Activated naive CD4-positive, alpha-beta T cell treated with anti-CD3 and anti-CD28 coated beads, Interleukin-2, amount 50 U/mL, for 72 hours (primary cell): ENCODE measurements at regions not wholly inside any gene's neighbourhood (a gene's known extent, or its start where the extent isn't known, plus 50 kb on each side); places are given as distances from the start of the nearest gene placed in this dataset.
"Not testable (repeated sequence)": the region's sequence is repeated elsewhere in the genome, so short reads cannot be mapped to it uniquely, and the experiment has no call there.

Source experiments
- ATAC-seq, 2 donors: fragments of 150-1000 bp; cut with Tn5 transposase; 2 replicates each; pipeline ENCODE4 v1.10.0; 2021; ENCODE audit warnings: mild to moderate bottlenecking in 2 of 2, moderate library complexity in 2 of 2
- DNase-seq, 2 donors: peaks; one replicate each; pipeline ENCODE4 v3.0.0; 2021 to 2022; ENCODE audit warnings: low spot score in 2 of 2
- H3K27ac Mint-ChIP-seq, 2 donors: one replicate each; pipeline ENCODE4 v1.8.0; 2022; ENCODE audit warnings: mild to moderate bottlenecking in 2 of 2, mixed read lengths in 2 of 2
- H3K36me3 Mint-ChIP-seq, 2 donors: one replicate each; pipeline ENCODE4 v1.8.0; 2022; ENCODE audit warnings: mixed read lengths in 2 of 2
- H3K9me3 Mint-ChIP-seq, 2 donors: one replicate each; pipeline ENCODE4 v1.8.0; 2022; ENCODE audit warnings: mixed read lengths in 2 of 2

DNA sequence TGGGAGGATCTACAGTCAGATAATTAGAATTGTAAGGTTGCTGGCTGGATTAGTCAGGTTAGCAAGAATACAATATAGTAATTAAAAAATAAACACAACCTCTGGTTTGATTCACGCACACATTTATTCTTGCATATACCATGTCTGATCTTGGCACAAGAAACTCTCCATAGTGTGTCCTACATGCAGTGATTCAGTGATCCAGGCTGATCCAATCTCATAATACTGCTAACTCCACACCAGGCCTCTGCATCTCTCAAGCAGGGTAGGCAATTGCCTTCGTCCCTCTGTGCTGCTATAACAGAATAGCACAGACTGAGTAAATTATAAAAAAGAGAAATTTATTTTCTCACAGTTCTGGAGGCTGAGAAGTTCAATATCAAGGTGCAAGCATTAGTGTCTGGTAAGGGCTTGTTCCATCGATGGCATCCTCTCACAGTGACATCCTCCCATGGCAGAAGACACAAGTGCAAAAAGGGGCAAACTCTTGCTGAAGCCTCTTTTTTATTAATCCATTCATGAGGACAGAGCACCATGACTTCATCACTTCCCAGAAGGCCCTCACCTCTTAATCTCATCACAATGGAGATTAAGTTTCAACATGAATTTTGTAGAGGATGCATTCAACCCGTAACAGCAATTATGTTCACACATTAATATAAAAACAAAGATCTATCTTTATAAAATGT lies 741.0 kb upstream of the NCAM2 start:
- peaks cover 4 to 5% of the 10 kb centered on the region in 2 donors for H3K9me3 Mint-ChIP-seq
- no peak for ATAC-seq
- DNase-seq = no peak
- H3K27ac Mint-ChIP-seq = no peak overlapping the region
- no peaks in the 10 kb centered on the region for H3K36me3 Mint-ChIP-seq

- ATAC-seq (no peak), DNase-seq (no peak)
- H3K27ac Mint-ChIP-seq = no peak overlapping the region
- H3K9me3 Mint-ChIP-seq = peaks cover 4 to 5% of the 10 kb centered on the region in 2 donors
- no peaks in the 10 kb centered on the region for H3K36me3 Mint-ChIP-seq
Measured at GRCh38 chr21:20258542-20258941, 739.7 kb upstream of the NCAM2 start.

DNA sequence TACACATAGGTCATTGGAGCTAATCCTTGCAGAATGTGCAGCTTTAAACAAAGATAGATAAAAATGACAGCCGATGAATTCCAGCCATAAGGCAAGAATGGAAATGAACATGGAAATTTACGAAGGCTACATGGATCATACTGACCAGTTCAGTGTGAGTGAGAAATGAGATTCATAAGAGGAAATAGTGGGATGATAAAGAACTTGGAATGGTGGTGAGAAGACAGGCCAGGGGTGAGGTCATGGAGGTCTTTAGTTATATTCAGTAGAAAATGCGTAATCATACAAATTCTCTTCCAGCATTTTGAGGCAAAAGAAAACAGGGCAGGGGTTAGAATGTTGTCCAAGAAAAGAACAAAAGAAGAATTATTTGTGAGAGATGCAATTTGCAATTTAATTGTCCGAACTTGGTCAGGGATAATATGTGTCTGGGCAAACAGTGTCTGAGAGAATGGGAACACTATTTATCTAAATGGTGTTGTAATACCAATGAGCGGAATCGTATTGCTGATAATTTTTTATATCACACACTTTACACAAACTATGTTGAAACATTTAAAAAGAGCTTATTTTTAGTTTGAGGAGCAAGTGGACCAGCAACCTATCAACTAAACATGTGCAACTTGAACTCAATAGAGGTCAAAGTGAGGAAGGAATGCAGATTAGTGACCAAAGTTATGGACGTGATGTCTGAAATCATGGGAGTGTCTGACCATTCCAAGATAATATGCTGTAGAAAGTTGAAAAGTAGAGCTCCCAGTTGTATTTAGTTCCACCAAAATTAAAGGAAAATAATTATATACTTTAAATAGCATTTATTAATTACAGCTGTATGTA lies 739.0 kb upstream of the NCAM2 start:
- Mint-ChIP-seq H3K36me3 (no peaks in the 10 kb centered on the region), H3K27ac (no peak overlapping the region), H3K9me3 (peaks cover 4 to 5% of the 10 kb centered on the region in 2 donors)
- DNase-seq = no peak
- no peak for ATAC-seq

DNA sequence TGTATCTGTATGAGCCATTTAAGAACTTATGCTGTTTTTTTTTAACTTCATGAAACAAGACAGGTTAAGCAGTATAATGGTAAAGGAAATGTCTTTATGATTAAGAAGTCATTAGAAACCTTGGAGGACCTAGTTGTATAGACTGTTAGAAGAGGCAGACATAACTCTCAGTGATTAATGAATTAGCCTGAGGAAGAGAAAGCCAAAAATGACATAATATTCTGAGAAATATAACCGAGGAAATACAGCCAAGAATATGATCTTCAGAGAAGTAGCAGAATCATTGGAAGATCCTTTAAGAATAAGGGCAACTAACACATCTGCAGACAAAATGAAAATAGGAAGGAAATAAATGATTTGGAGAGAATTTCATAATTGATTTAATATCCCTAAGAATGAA lies 738.1 kb upstream of the NCAM2 start:
- ATAC-seq (no peak), DNase-seq (no peak)
- Mint-ChIP-seq H3K9me3 (peaks cover 4 to 9% of the 10 kb centered on the region in 2 donors), H3K36me3 (no peaks in the 10 kb centered on the region), H3K27ac (no peak overlapping the region)

GRCh38 chr21:20261364-20261763 lies 736.8 kb upstream of the NCAM2 start:
- no peak for ATAC-seq
- H3K27ac Mint-ChIP-seq = no peak overlapping the region
- H3K9me3 Mint-ChIP-seq = peaks cover 4 to 9% of the 10 kb centered on the region in 2 donors

DNA sequence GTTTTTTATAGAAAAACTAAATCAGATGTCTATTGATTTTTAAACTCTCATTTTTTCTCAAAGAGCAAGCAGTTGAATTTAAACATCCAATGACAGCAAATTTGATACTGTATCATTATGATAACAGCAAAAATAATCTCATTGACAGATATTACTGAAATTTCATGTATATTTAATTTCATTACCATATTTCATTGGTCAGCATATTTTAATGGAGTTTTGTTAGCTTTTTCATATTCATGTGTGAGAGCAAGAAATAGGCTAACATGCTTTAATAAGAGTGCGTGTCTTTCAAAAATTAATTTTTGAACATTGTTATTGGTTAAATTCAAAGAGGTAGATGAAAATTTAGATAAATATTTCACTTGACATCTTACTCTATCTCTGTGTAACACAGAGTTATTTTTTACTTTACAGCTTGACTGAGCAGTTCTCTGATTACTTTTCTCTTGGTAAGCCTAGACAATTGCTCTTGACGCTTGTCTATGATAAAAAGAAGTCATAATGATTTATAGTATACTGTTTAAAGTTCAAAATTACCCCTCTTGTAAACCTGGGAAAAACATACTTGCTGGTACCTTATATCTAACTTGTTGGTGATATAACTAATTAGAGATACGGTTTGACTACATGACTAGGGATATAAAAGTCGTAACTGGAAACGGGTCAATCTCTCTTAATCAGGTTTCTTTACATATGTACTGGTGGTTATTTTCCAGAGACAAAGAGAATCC lies 732.3 kb upstream of the NCAM2 start:
- H3K27ac Mint-ChIP-seq = no peak overlapping the region
- ATAC-seq (no peak), DNase-seq (no peak)
- H3K9me3 Mint-ChIP-seq = peaks cover 4 to 5% of the 10 kb centered on the region in 2 donors
- H3K36me3 Mint-ChIP-seq = no peaks in the 10 kb centered on the region

More at GRCh38 chr21:20261364-20261763, 736.8 kb upstream of the NCAM2 start:
- DNase-seq = no peak
- no peaks in the 10 kb centered on the region for H3K36me3 Mint-ChIP-seq

DNA sequence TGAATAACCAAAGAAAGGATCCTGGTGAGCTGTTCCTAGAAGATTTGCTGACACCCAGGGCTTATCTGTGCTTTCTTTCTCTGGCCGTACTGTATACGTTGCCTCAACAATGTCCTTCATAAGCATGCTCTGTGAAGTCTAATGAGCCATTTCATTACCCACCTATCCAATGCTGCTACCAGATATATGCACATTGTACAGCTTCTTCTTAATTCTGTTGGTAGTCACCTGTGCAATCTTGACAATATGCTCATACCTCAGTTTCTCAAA lies 731.8 kb upstream of the NCAM2 start:
- no peak overlapping the region for H3K27ac Mint-ChIP-seq
- H3K36me3 Mint-ChIP-seq = no peaks in the 10 kb centered on the region
- DNase-seq (no peak), ATAC-seq (no peak)
- peaks cover 4 to 5% of the 10 kb centered on the region in 2 donors for H3K9me3 Mint-ChIP-seq

GRCh38 chr21:20270365-20271055 lies 727.7 kb upstream of the NCAM2 start:
- no peak for ATAC-seq
- Mint-ChIP-seq H3K9me3 (peaks cover 9 to 19% of the 10 kb centered on the region in 2 donors), H3K36me3 (peaks cover 5 to 6% of the 10 kb centered on the region in 2 donors), H3K27ac (no peak overlapping the region)
- no peak for DNase-seq

- Mint-ChIP-seq H3K36me3 (peaks cover 5 to 6% of the 10 kb centered on the region in 2 donors), H3K27ac (no peak overlapping the region), H3K9me3 (peaks cover 9 to 19% of the 10 kb centered on the region in 2 donors)
- ATAC-seq (no peak), DNase-seq (no peak)
Measured at GRCh38 chr21:20272791-20273362, 725.3 kb upstream of the NCAM2 start.

GRCh38 chr21:20276377-20276776 lies 721.8 kb upstream of the NCAM2 start:
- Mint-ChIP-seq H3K27ac (no peak overlapping the region), H3K36me3 (peaks cover 5 to 6% of the 10 kb centered on the region in 2 donors), H3K9me3 (peaks cover 9 to 15% of the 10 kb centered on the region in 2 donors)
- ATAC-seq (no peak), DNase-seq (no peak)

DNA sequence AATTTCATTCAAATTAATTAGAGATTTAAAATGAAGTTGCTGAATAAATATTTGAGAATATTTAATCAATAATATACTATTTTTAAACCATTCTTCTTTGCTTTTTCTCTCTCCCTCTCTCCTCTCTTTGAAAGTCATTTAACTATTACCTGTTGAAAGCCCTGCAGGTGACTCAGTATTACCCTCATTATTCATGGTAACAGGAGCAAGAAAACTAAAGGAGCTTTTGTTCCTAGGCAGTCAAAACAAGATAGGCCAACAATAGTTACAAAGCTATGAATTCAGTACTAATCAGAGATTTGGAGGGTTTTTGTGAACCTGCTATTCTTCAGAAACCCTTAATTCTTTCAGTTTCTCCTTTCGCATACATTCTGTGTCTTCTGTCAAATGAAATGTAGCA lies 721.3 kb upstream of the NCAM2 start:
- no peak for ATAC-seq

GRCh38 chr21:20283836-20284235 lies 714.4 kb upstream of the NCAM2 start:
- ATAC-seq (no peak), DNase-seq (no peak)
- no peak overlapping the region for H3K27ac Mint-ChIP-seq
- H3K36me3 Mint-ChIP-seq = no peaks in the 10 kb centered on the region
- H3K9me3 Mint-ChIP-seq = peaks cover 0 to 3% of the 10 kb centered on the region in 2 donors

More for the DNA sequence above, 721.3 kb upstream of the NCAM2 start:
- Mint-ChIP-seq H3K27ac (no peak overlapping the region), H3K36me3 (peaks cover 5 to 6% of the 10 kb centered on the region in 2 donors), H3K9me3 (peaks cover 9 to 15% of the 10 kb centered on the region in 2 donors)
- no peak for DNase-seq

GRCh38 chr21:20292280-20292679 lies 705.9 kb upstream of the NCAM2 start:
- Mint-ChIP-seq H3K36me3 (no peaks in the 10 kb centered on the region), H3K9me3 (peaks cover 0 to 6% of the 10 kb centered on the region in 2 donors), H3K27ac (no peak overlapping the region)
- ATAC-seq (no peak), DNase-seq (no peak)

- ATAC-seq, H3K36me3 Mint-ChIP-seq, DNase-seq, H3K27ac Mint-ChIP-seq: not testable (repeated sequence)
- peaks cover 0 to 12% of the 10 kb centered on the region in 2 donors for H3K9me3 Mint-ChIP-seq
Measured at GRCh38 chr21:20292854-20293253, 705.4 kb upstream of the NCAM2 start.

DNA sequence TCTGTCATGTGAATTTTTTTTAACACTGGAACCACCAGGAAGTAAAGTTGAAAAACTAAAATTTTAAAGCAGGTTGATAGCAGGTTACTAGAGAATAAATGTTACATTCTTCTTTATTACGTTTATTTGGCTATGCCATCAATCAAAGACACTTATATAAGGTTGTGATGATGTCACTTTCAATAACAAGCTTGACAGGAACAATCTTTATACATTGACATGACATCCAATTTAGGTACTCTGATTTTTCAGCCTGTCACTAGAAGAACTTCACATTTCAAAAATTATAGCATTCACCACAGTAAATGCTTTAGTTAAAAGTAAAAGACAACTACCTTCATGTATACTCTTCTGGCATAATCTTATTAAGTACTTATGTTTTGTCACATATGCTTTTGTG lies 696.8 kb upstream of the NCAM2 start:
- DNase-seq = no peak
- no peak overlapping the region for H3K27ac Mint-ChIP-seq

DNA sequence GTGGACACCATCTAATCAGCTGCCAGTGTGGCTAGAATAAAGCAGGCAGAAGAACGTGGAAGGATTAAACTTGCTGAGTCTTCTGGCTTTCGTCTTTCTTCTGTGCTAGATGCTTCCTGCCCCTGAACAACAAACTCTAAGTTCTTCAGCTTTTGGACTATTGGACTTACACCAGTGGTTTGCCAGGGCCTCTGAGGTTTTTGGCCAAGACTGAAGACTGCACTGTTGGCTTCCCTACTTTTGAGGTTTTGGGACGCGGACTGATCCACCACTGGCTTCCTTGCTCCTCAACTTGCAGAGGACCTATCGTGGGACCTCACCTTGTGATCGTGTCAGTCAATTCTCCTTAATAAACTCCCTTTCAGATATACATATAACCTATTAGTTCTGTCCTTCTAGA lies 696.1 kb upstream of the NCAM2 start:
- no peak overlapping the region for H3K27ac Mint-ChIP-seq
- DNase-seq = no peak
- H3K36me3 Mint-ChIP-seq = no peaks in the 10 kb centered on the region
- H3K9me3 Mint-ChIP-seq = peaks cover 0 to 17% of the 10 kb centered on the region in 2 donors
- no peak for ATAC-seq

More for the DNA sequence above, 696.8 kb upstream of the NCAM2 start:
- no peak for ATAC-seq
- H3K36me3 Mint-ChIP-seq = no peaks in the 10 kb centered on the region
- peaks cover 0 to 17% of the 10 kb centered on the region in 2 donors for H3K9me3 Mint-ChIP-seq
